Neuronal stem cell (in vitro differentiated cells): ENCODE measurements at regions not wholly inside any gene's neighbourhood (a gene's known extent, or its start where the extent isn't known, plus 50 kb on each side); places are given as distances from the start of the nearest gene placed in this dataset.
A peak's percentile ranks its signal among the peaks of the same experiment; 100 is the strongest.

ENCODE experiments used
- DNase-seq: peaks from one replicate; pipeline ENCODE4 v3.0.0-alpha.2; 2013; ENCODE audit warnings: low spot score
- H2AFZ ChIP-seq: one replicate; pipeline ENCODE4 v1.6.1; 2013; ENCODE audit warnings: mild to moderate bottlenecking, low read length, inconsistent platforms
- H2AK5ac ChIP-seq: 2 replicates; pipeline ENCODE4 v1.6.1; 2013; ENCODE audit warnings: low read depth, mild to moderate bottlenecking, inconsistent platforms, low read length, moderate library complexity, mixed read lengths
- H2BK120ac ChIP-seq: 2 replicates; pipeline ENCODE4 v1.6.1; 2013; ENCODE audit warnings: low read depth, mild to moderate bottlenecking, inconsistent platforms, low read length, moderate library complexity, mixed read lengths
- H2BK12ac ChIP-seq: one replicate; pipeline ENCODE4 v1.6.1; 2013; ENCODE audit warnings: low read length, inconsistent platforms
- H2BK15ac ChIP-seq: 2 replicates; pipeline ENCODE4 v1.6.1; 2013; ENCODE audit warnings: mild to moderate bottlenecking, low read length, inconsistent platforms, mixed read lengths
- H2BK5ac ChIP-seq: one replicate; pipeline ENCODE4 v1.6.1; 2013; ENCODE audit warnings: inconsistent platforms, mild to moderate bottlenecking, low read length, moderate library complexity
- H3K14ac ChIP-seq: one replicate; pipeline ENCODE4 v1.6.1; 2013; ENCODE audit warnings: low read length, inconsistent platforms
- H3K18ac ChIP-seq: 2 replicates; pipeline ENCODE4 v1.6.1; 2013; ENCODE audit warnings: low read length, inconsistent platforms
- H3K23ac ChIP-seq: 2 replicates; pipeline ENCODE4 v1.6.1; 2013; ENCODE audit warnings: low read depth, mild to moderate bottlenecking, mixed read lengths, low read length, inconsistent platforms; ENCODE audit not compliant: poor library complexity
- H3K27ac ChIP-seq: replicated peaks from 3 replicates; pipeline ENCODE4 v1.5.1; 2013; ENCODE audit warnings: low read length, inconsistent platforms
- H3K27me3 ChIP-seq, 3 experiments: 2 replicates each; pipeline ENCODE4 v1.6.1; 2013; ENCODE audit warnings: low read length in 3 of 3, mild to moderate bottlenecking in 2 of 3, inconsistent platforms in 1 of 3, low read depth in 1 of 3, mixed read lengths in 1 of 3, moderate library complexity in 1 of 3; ENCODE audit not compliant: control insufficient read depth in 3 of 3, insufficient read depth in 3 of 3
- H3K36me3 ChIP-seq, 2 donors: replicated peaks in 1 of 2; 2 replicates each; pipeline ENCODE4 v1.6.1; 2013; ENCODE audit warnings: low read length in 2 of 2; ENCODE audit not compliant: control insufficient read depth in 2 of 2, insufficient read depth in 2 of 2
- H3K4ac ChIP-seq: 2 replicates; pipeline ENCODE4 v1.6.1; 2013; ENCODE audit warnings: inconsistent platforms, mild to moderate bottlenecking, low read length, moderate library complexity
- H3K4me1 ChIP-seq, 2 donors: 1 replicate in 1 of 2; 2 replicates in 1 of 2; pipeline ENCODE4 v1.6.1; 2013; ENCODE audit warnings: low read length in 2 of 2, low read depth in 1 of 2; ENCODE audit not compliant: control insufficient read depth in 2 of 2, insufficient read depth in 1 of 2
- H3K4me2 ChIP-seq: one replicate; pipeline ENCODE4 v1.6.1; 2013; ENCODE audit warnings: mild to moderate bottlenecking, low read length, inconsistent platforms; ENCODE audit not compliant: insufficient read depth, poor library complexity, severe bottlenecking
- H3K4me3 ChIP-seq, 2 donors: 2 replicates each; pipeline ENCODE4 v1.5.1; 2013; ENCODE audit warnings: low read length in 2 of 2, mild to moderate bottlenecking in 2 of 2, inconsistent platforms in 1 of 2, moderate library complexity in 1 of 2
- H3K79me1 ChIP-seq: one replicate; pipeline ENCODE4 v1.6.1; 2013; ENCODE audit warnings: low read depth, mild to moderate bottlenecking, inconsistent platforms, low read length, moderate library complexity
- H3K9ac ChIP-seq: one replicate; pipeline ENCODE4 v1.6.1; 2013; ENCODE audit warnings: mild to moderate bottlenecking, low read depth, low read length, inconsistent platforms; ENCODE audit not compliant: poor library complexity
- H3K9me3 ChIP-seq, 2 donors: replicated peaks in 1 of 2; 2 replicates each; pipeline versions ENCODE3 to v1.6.1; 2013; ENCODE audit warnings: low read length in 2 of 2, mild to moderate bottlenecking in 2 of 2, inconsistent platforms in 1 of 2, low read depth in 1 of 2, mixed read lengths in 1 of 2, moderate library complexity in 1 of 2; ENCODE audit not compliant: control insufficient read depth in 2 of 2, insufficient read depth in 1 of 2
- H4K8ac ChIP-seq: one replicate; pipeline ENCODE4 v1.6.1; 2013; ENCODE audit warnings: low read depth, mild to moderate bottlenecking, inconsistent platforms, low read length, moderate library complexity
- H4K91ac ChIP-seq: one replicate; pipeline ENCODE4 v1.6.1; 2013; ENCODE audit warnings: low read length, low read depth, mild to moderate bottlenecking, inconsistent platforms; ENCODE audit not compliant: poor library complexity
- WGBS, 2 donors: extraction: QIAGEN DNeasy Blood & Tissue Kit; methylation state at CpG; one replicate each; pipeline ENCODE4 v1.1.7; 2013; ENCODE audit warnings: missing lambda C conversion rate in 2 of 2, mixed read lengths in 1 of 2; ENCODE audit not compliant: insufficient read length in 2 of 2, insufficient replicate concordance in 1 of 2; ENCODE audit errors: extremely low coverage in 2 of 2; 5-methylcytosine and 5-hydroxymethylcytosine counted together

GRCh38 chr11:119895981-119896380, 167.0 kb upstream of the NECTIN1 start:
- Histone ChIP-seq H2BK12ac (no peak overlapping the region), H3K36me3 (no peaks in the 10 kb centered on the region), H3K27me3 (peaks cover 0 to 32% (median 0%) of the 10 kb centered on the region in 3 experiments), H3K9me3 (no peaks in the 10 kb centered on the region), H3K4me2 (no peak overlapping the region), H3K14ac (no peak overlapping the region), H3K79me1 (no peaks in the 10 kb centered on the region), H3K9ac (no peak overlapping the region), H3K4me1 (peaks cover 0 to 9% of the 10 kb centered on the region in 2 donors), H2BK120ac (no peak overlapping the region), H4K8ac (no peak overlapping the region), H3K18ac (no peak overlapping the region), H2AFZ (no peak overlapping the region), H3K4ac (no peak overlapping the region), H2BK15ac (no peak overlapping the region), H3K27ac (no peak overlapping the region), H3K4me3 (no peak overlapping the region), H3K23ac (no peak overlapping the region), H4K91ac (no peak overlapping the region), H2BK5ac (no peak overlapping the region), H2AK5ac (no peak overlapping the region)
- no CpG with 5 or more reads among the region's 1 CpG for WGBS, 2 donors
- no peak for DNase-seq

- Histone ChIP-seq H2BK120ac (no peak overlapping the region), H2AK5ac (no peak overlapping the region), H3K18ac (no peak overlapping the region), H2BK12ac (no peak overlapping the region), H3K27ac (no peak overlapping the region), H3K36me3 (no peaks in the 10 kb centered on the region), H4K91ac (no peak overlapping the region), H3K9me3 (no peaks in the 10 kb centered on the region), H3K4ac (no peak overlapping the region), H3K27me3 (peaks cover 0 to 40% (median 0%) of the 10 kb centered on the region in 3 experiments), H3K9ac (no peak overlapping the region), H2BK5ac (no peak overlapping the region), H3K4me2 (no peak overlapping the region), H3K23ac (no peak overlapping the region), H2AFZ (no peak overlapping the region), H2BK15ac (no peak overlapping the region), H3K79me1 (no peaks in the 10 kb centered on the region), H4K8ac (no peak overlapping the region), H3K4me1 (peaks cover 0 to 9% of the 10 kb centered on the region in 2 donors), H3K4me3 (no peak overlapping the region), H3K14ac (no peak overlapping the region)
- no CpG with 5 or more reads among the region's 4 CpGs for WGBS, 2 donors
- no peak for DNase-seq
These were observed 165.9 kb upstream of the NECTIN1 start for GRCh38 chr11:119894916-119895315.

- H2BK12ac ChIP-seq: no peak overlapping the region
- no peaks in the 10 kb centered on the region for H3K36me3 ChIP-seq
- no peak overlapping the region for H3K9ac ChIP-seq
- no peak overlapping the region for H3K4me2 ChIP-seq
- H3K4me1 ChIP-seq: peaks cover 0 to 5% of the 10 kb centered on the region in 2 donors
- H3K18ac ChIP-seq: no peak overlapping the region
- no peak overlapping the region for H3K4me3 ChIP-seq
- no peak overlapping the region for H2BK120ac ChIP-seq
- no peak overlapping the region for H4K91ac ChIP-seq
- H2BK5ac ChIP-seq: no peak overlapping the region
- no peak overlapping the region for H3K14ac ChIP-seq
- peaks cover 0 to 44% (median 0%) of the 10 kb centered on the region in 3 experiments for H3K27me3 ChIP-seq
- no peaks in the 10 kb centered on the region for H3K79me1 ChIP-seq
- no peak for DNase-seq
- H3K4ac ChIP-seq: no peak overlapping the region
- no peak overlapping the region for H4K8ac ChIP-seq
- no peak overlapping the region for H3K23ac ChIP-seq
- no peak overlapping the region for H2AK5ac ChIP-seq
- H3K9me3 ChIP-seq: no peaks in the 10 kb centered on the region
- WGBS, 2 donors: no CpG with 5 or more reads among the region's 16 CpGs
- no peak overlapping the region for H2AFZ ChIP-seq
- H3K27ac ChIP-seq: no peak overlapping the region
- H2BK15ac ChIP-seq: no peak overlapping the region
These were observed 163.4 kb upstream of the NECTIN1 start for GRCh38 chr11:119892311-119892808.

- Histone ChIP-seq H3K18ac (no peak overlapping the region), H3K9me3 (no peaks in the 10 kb centered on the region), H3K79me1 (no peaks in the 10 kb centered on the region), H2BK120ac (no peak overlapping the region), H3K4ac (no peak overlapping the region), H4K91ac (no peak overlapping the region), H3K27ac (no peak overlapping the region), H3K36me3 (no peaks in the 10 kb centered on the region), H3K14ac (peak overlapping the region; percentile 56), H3K4me2 (no peak overlapping the region), H3K9ac (peak overlapping the region; percentile 36), H3K4me1 (peaks cover 0 to 7% of the 10 kb centered on the region in 2 donors), H2AFZ (no peak overlapping the region), H3K4me3 (no peak overlapping the region), H2BK15ac (no peak overlapping the region), H3K23ac (no peak overlapping the region), H4K8ac (no peak overlapping the region), H2BK5ac (no peak overlapping the region), H3K27me3 (peaks cover 0 to 44% (median 0%) of the 10 kb centered on the region in 3 experiments), H2BK12ac (no peak overlapping the region), H2AK5ac (no peak overlapping the region)
- DNase-seq: no peak
- WGBS, 2 donors: no CpG with 5 or more reads among the region's 16 CpGs
These were observed 162.2 kb upstream of the NECTIN1 start for GRCh38 chr11:119891055-119891768.
